ENCODE measurements at regions not wholly inside any gene's neighbourhood (a gene's known extent, or its start where the extent isn't known, plus 50 kb on each side); places are given as distances from the start of the nearest gene placed in this dataset.

- TF ChIP-seq CTCF (IDR thresholded peaks at IDR 0.05; ENCODE audit: insufficient read depth, low read depth, low read length) (no peak), EZH2 (IDR thresholded peaks at IDR 0.05; ENCODE audit: insufficient read depth, low read length) (no peak)
Observed at GRCh38 chr19:29395734-29396414, 129.9 kb upstream of the VSTM2B start.

Measured in astrocyte (in vitro differentiated cells and primary cell).